ENCODE measurements at regions not wholly inside any gene's neighbourhood (a gene's known extent, or its start where the extent isn't known, plus 50 kb on each side); places are given as distances from the start of the nearest gene placed in this dataset.

- no peak for TF ChIP-seq HDAC6 (IDR thresholded peaks at IDR 0.05; ENCODE audit: low read depth, low read length)
- no peak for TF ChIP-seq SMC3 (IDR thresholded peaks at IDR 0.05; ENCODE audit: low read length)
- TF ChIP-seq SIX4 (CRISPR knock-in tag; IDR thresholded peaks at IDR 0.05): no peak
- TF ChIP-seq, protein P1, sequence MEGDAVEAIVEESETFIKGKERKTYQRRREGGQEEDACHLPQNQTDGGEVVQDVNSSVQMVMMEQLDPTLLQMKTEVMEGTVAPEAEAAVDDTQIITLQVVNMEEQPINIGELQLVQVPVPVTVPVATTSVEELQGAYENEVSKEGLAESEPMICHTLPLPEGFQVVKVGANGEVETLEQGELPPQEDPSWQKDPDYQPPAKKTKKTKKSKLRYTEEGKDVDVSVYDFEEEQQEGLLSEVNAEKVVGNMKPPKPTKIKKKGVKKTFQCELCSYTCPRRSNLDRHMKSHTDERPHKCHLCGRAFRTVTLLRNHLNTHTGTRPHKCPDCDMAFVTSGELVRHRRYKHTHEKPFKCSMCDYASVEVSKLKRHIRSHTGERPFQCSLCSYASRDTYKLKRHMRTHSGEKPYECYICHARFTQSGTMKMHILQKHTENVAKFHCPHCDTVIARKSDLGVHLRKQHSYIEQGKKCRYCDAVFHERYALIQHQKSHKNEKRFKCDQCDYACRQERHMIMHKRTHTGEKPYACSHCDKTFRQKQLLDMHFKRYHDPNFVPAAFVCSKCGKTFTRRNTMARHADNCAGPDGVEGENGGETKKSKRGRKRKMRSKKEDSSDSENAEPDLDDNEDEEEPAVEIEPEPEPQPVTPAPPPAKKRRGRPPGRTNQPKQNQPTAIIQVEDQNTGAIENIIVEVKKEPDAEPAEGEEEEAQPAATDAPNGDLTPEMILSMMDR (CRISPR knock-in tag; IDR thresholded peaks at IDR 0.05): no peak
- TF ChIP-seq TARDBP (CRISPR knock-in tag; IDR thresholded peaks at IDR 0.05): no peak
- TF ChIP-seq NR2C2 (CRISPR knock-in tag; IDR thresholded peaks at IDR 0.05; ENCODE audit: borderline replicate concordance): no peak
- TF ChIP-seq ELK4 (CRISPR knock-in tag; IDR thresholded peaks at IDR 0.05; ENCODE audit: borderline replicate concordance): no peak
- TF ChIP-seq GLI4 (CRISPR knock-in tag; IDR thresholded peaks at IDR 0.05; ENCODE audit: borderline replicate concordance): no peak
- TF ChIP-seq SOX6 (IDR thresholded peaks at IDR 0.05): no peak
- TF ChIP-seq SOX6 (CRISPR knock-in tag; IDR thresholded peaks at IDR 0.05): no peak
- no peak for TF ChIP-seq RXRA (CRISPR knock-in tag; IDR thresholded peaks at IDR 0.05)
- TF ChIP-seq HINFP (CRISPR knock-in tag; IDR thresholded peaks at IDR 0.05; ENCODE audit: low read depth): no peak
These were observed 425.9 kb upstream of the JARID2 start for GRCh38 chr6:14819840-14820420.

Data from HepG2 (cell line).